Loucy (cell line): ENCODE measurements at regions not wholly inside any gene's neighbourhood (a gene's known extent, or its start where the extent isn't known, plus 50 kb on each side); places are given as distances from the start of the nearest gene placed in this dataset.

ENCODE experiments used
- EZH2phosphoT487 ChIP-seq: fragments of 200-600 bp; IDR thresholded peaks from 2 replicates; pipeline ENCODE4 v1.6.1; 2018; ENCODE audit warnings: antibody characterized with exemption, mild to moderate bottlenecking, moderate library complexity, borderline replicate concordance
- TF ChIP-seq, protein P1 (sequence below): fragments of 200-600 bp; sonication (generic); conservative IDR thresholded peaks from 2 replicates; pipeline ENCODE4 v1.5.1; 2014; ENCODE audit warnings: mild to moderate bottlenecking, antibody characterized with exemption, low read length

DNA sequence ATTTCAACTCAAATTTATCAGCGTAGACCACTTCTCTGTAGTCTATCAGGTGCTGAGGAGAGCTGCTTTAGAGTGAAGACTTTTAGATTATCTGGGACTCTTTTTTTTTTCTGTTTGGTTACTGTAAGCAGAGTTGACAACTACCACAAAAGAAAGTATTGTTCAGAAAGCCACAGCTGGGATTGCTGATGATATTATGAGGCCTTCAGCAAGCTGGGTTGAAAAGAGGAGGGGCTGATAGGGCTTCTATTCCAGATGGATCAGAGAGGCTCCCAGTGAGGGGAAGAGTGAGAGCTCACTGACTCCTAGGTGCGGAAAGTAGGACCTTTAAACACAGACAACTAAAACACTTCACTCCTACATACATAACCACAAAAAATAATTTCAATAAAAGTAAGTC lies 188.5 kb upstream of the FERD3L start:
- TF ChIP-seq, protein P1, sequence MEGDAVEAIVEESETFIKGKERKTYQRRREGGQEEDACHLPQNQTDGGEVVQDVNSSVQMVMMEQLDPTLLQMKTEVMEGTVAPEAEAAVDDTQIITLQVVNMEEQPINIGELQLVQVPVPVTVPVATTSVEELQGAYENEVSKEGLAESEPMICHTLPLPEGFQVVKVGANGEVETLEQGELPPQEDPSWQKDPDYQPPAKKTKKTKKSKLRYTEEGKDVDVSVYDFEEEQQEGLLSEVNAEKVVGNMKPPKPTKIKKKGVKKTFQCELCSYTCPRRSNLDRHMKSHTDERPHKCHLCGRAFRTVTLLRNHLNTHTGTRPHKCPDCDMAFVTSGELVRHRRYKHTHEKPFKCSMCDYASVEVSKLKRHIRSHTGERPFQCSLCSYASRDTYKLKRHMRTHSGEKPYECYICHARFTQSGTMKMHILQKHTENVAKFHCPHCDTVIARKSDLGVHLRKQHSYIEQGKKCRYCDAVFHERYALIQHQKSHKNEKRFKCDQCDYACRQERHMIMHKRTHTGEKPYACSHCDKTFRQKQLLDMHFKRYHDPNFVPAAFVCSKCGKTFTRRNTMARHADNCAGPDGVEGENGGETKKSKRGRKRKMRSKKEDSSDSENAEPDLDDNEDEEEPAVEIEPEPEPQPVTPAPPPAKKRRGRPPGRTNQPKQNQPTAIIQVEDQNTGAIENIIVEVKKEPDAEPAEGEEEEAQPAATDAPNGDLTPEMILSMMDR = no peak
- no peak for TF ChIP-seq EZH2phosphoT487
